Stimulated activated CD8-positive, alpha-beta memory T cell treated with anti-CD3 and anti-CD28 coated beads, Interleukin-7, amount 100 ng/mL, for 4 hours (primary cell): ENCODE measurements at regions not wholly inside any gene's neighbourhood (a gene's known extent, or its start where the extent isn't known, plus 50 kb on each side); places are given as distances from the start of the nearest gene placed in this dataset.
A peak's percentile ranks its signal among the peaks of the same experiment; 100 is the strongest.

ENCODE experiments used
- DNase-seq, 2 donors: peaks; one replicate each; pipeline ENCODE4 v3.0.0-alpha.2; 2020; ENCODE audit warnings: low read depth in 2 of 2

GRCh38 chr2:8278709-8279354, 403.0 kb upstream of the ID2 start:
- DNase-seq = no peak

- DNase-seq = no peak
Observed at GRCh38 chr2:8279506-8279905, 402.4 kb upstream of the ID2 start.

- DNase-seq = no peak
Observed at GRCh38 chr2:8281234-8281633, 400.6 kb upstream of the ID2 start.

- no peak for DNase-seq
Observed at GRCh38 chr2:8281950-8282857, 399.7 kb upstream of the ID2 start.

- no peak for DNase-seq
Observed at GRCh38 chr2:8282858-8283252, 399.0 kb upstream of the ID2 start.

- no peak for DNase-seq
Observed at GRCh38 chr2:8285081-8285480, 396.8 kb upstream of the ID2 start.

GRCh38 chr2:8285898-8286297, 396.0 kb upstream of the ID2 start:
- no peak for DNase-seq

- DNase-seq = no peak
Observed at GRCh38 chr2:8288206-8288605, 393.6 kb upstream of the ID2 start.

- DNase-seq = no peak
Observed at GRCh38 chr2:8289111-8289510, 392.7 kb upstream of the ID2 start.

- DNase-seq = no peak
Observed at GRCh38 chr2:8290771-8291352, 391.0 kb upstream of the ID2 start.

- no peak for DNase-seq
Observed at GRCh38 chr2:8296306-8296705, 385.6 kb upstream of the ID2 start.

- DNase-seq = no peak
Observed at GRCh38 chr2:8297376-8298231, 384.3 kb upstream of the ID2 start.

- DNase-seq = no peak
Observed at GRCh38 chr2:8298783-8299182, 383.1 kb upstream of the ID2 start.

- no peak for DNase-seq
Observed at GRCh38 chr2:8300216-8300615, 381.6 kb upstream of the ID2 start.

GRCh38 chr2:8300905-8301304, 381.0 kb upstream of the ID2 start:
- DNase-seq = no peak

- peak; percentile 71 to 74 for DNase-seq
Observed at GRCh38 chr2:8303322-8303832, 378.5 kb upstream of the ID2 start.

GRCh38 chr2:8304821-8305766, 376.8 kb upstream of the ID2 start:
- DNase-seq = no peak

GRCh38 chr2:8306530-8307351, 375.1 kb upstream of the ID2 start:
- DNase-seq = no peak

- no peak for DNase-seq
Observed at GRCh38 chr2:8307606-8308180, 374.2 kb upstream of the ID2 start.
